Neural progenitor cell (in vitro differentiated cells): ENCODE measurements at regions not wholly inside any gene's neighbourhood (a gene's known extent, or its start where the extent isn't known, plus 50 kb on each side); places are given as distances from the start of the nearest gene placed in this dataset.

Source experiments
- DNase-seq: peaks from one replicate; pipeline ENCODE4 v3.0.0-alpha.2; 2016; ENCODE audit warnings: low spot score
- H2AFZ ChIP-seq: fragments of 200-600 bp; sonication (generic); replicated peaks from 2 replicates; pipeline ENCODE4 v1.6.1; 2016; ENCODE audit warnings: antibody characterized with exemption
- H3F3A ChIP-seq: fragments of 200-600 bp; sonication (generic); 2 replicates; pipeline ENCODE4 v1.6.1; 2016; ENCODE audit warnings: antibody characterized with exemption, low read depth
- H3K27ac ChIP-seq: fragments of 200-600 bp; sonication (generic); 2 replicates; pipeline ENCODE4 v1.5.1; 2016; ENCODE audit warnings: mild to moderate bottlenecking
- H3K27me3 ChIP-seq: fragments of 200-600 bp; sonication (generic); 2 replicates; pipeline ENCODE4 v1.6.1; 2016; ENCODE audit warnings: mild to moderate bottlenecking, moderate library complexity
- H3K36me3 ChIP-seq: fragments of 200-600 bp; sonication (generic); 2 replicates; pipeline ENCODE4 v1.5.1; 2016
- H3K4me1 ChIP-seq: fragments of 200-600 bp; sonication (generic); 2 replicates; pipeline ENCODE4 v1.6.1; 2016; ENCODE audit warnings: mixed run types
- H3K4me2 ChIP-seq: fragments of 200-600 bp; sonication (generic); 2 replicates; pipeline ENCODE4 v1.6.1; 2016
- H3K4me3 ChIP-seq: fragments of 200-600 bp; sonication (generic); 2 replicates; pipeline ENCODE4 v1.5.1; 2016
- H3K79me2 ChIP-seq: fragments of 200-600 bp; sonication (generic); 2 replicates; pipeline ENCODE4 v1.6.1; 2016; ENCODE audit warnings: low read depth
- H3K9ac ChIP-seq: fragments of 200-600 bp; sonication (generic); 2 replicates; pipeline ENCODE4 v1.6.1; 2016
- H3K9me3 ChIP-seq: fragments of 200-600 bp; sonication (generic); 2 replicates; pipeline ENCODE4 v1.5.1; 2016; ENCODE audit warnings: low read depth
- H4K20me1 ChIP-seq: fragments of 200-600 bp; sonication (generic); 2 replicates; pipeline ENCODE4 v1.6.1; 2016; ENCODE audit warnings: low read depth
- H3K27ac Mint-ChIP-seq: 3 replicates; pipeline ENCODE4 v1.8.0; 2021; ENCODE audit warnings: mixed read lengths
- H3K27me3 Mint-ChIP-seq: 2 replicates; pipeline ENCODE4 v1.8.0; 2022; ENCODE audit warnings: low read depth, mild to moderate bottlenecking, inconsistent platforms, moderate library complexity, mixed read lengths; ENCODE audit not compliant: insufficient read depth
- H3K36me3 Mint-ChIP-seq: 3 replicates; pipeline ENCODE4 v1.8.0; 2021; ENCODE audit warnings: mixed read lengths
- H3K4me1 Mint-ChIP-seq: 3 replicates; pipeline ENCODE4 v1.8.0; 2021; ENCODE audit warnings: mixed read lengths
- H3K4me3 Mint-ChIP-seq: 3 replicates; pipeline ENCODE4 v1.8.0; 2021; ENCODE audit warnings: mild to moderate bottlenecking, moderate library complexity, mixed read lengths
- H3K9me3 Mint-ChIP-seq: 3 replicates; pipeline ENCODE4 v1.8.0; 2020; ENCODE audit warnings: mixed read lengths
- EZH2 ChIP-seq: fragments of 200-600 bp; sonication (generic); IDR thresholded peaks from 2 replicates; pipeline ENCODE4 v1.6.1; 2017; ENCODE audit warnings: antibody characterized with exemption, mild to moderate bottlenecking, moderate library complexity
- EZH2phosphoT487 ChIP-seq: fragments of 200-600 bp; sonication (generic); IDR thresholded peaks from 2 replicates; pipeline ENCODE4 v1.6.1; 2017; ENCODE audit warnings: antibody characterized with exemption
- TF ChIP-seq, protein P1 (sequence below): fragments of 200-600 bp; sonication (generic); IDR thresholded peaks from 2 replicates; pipeline ENCODE4 v1.5.1; 2017; ENCODE audit warnings: antibody characterized with exemption, mild to moderate bottlenecking

GRCh38 chr3:96416549-96417255, 397.7 kb upstream of the EPHA6 start:
- Histone ChIP-seq H3K36me3 (no peaks in the 10 kb centered on the region), H3K9ac (no peak overlapping the region), H3K9me3 (no peaks in the 10 kb centered on the region), H2AFZ (no peak overlapping the region), H4K20me1 (no peaks in the 10 kb centered on the region), H3F3A (no peaks in the 10 kb centered on the region), H3K4me2 (no peak overlapping the region), H3K4me3 (no peak overlapping the region), H3K4me1 (no peaks in the 10 kb centered on the region), H3K27me3 (no peaks in the 10 kb centered on the region), H3K27ac (no peak overlapping the region), H3K79me2 (no peaks in the 10 kb centered on the region)
- H3K27ac Mint-ChIP-seq = no peak overlapping the region
- H3K36me3 Mint-ChIP-seq = no peaks in the 10 kb centered on the region
- no peak overlapping the region for H3K4me3 Mint-ChIP-seq
- no peak for DNase-seq
- TF ChIP-seq EZH2 = no peak
- TF ChIP-seq, protein P1, sequence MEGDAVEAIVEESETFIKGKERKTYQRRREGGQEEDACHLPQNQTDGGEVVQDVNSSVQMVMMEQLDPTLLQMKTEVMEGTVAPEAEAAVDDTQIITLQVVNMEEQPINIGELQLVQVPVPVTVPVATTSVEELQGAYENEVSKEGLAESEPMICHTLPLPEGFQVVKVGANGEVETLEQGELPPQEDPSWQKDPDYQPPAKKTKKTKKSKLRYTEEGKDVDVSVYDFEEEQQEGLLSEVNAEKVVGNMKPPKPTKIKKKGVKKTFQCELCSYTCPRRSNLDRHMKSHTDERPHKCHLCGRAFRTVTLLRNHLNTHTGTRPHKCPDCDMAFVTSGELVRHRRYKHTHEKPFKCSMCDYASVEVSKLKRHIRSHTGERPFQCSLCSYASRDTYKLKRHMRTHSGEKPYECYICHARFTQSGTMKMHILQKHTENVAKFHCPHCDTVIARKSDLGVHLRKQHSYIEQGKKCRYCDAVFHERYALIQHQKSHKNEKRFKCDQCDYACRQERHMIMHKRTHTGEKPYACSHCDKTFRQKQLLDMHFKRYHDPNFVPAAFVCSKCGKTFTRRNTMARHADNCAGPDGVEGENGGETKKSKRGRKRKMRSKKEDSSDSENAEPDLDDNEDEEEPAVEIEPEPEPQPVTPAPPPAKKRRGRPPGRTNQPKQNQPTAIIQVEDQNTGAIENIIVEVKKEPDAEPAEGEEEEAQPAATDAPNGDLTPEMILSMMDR = no peak
- no peak for TF ChIP-seq EZH2phosphoT487
- no peaks in the 10 kb centered on the region for H3K9me3 Mint-ChIP-seq
- no peaks in the 10 kb centered on the region for H3K27me3 Mint-ChIP-seq
- peaks cover 5% of the 10 kb centered on the region for H3K4me1 Mint-ChIP-seq

GRCh38 chr3:96428097-96428496, 386.3 kb upstream of the EPHA6 start:
- H3F3A ChIP-seq = no peaks in the 10 kb centered on the region
- no peaks in the 10 kb centered on the region for H3K27me3 ChIP-seq
- H3K9me3 ChIP-seq = no peaks in the 10 kb centered on the region
- TF ChIP-seq EZH2 = no peak
- TF ChIP-seq EZH2phosphoT487 = no peak
- TF ChIP-seq, protein P1 = no peak
- no peaks in the 10 kb centered on the region for H3K36me3 ChIP-seq
- no peaks in the 10 kb centered on the region for H3K4me1 ChIP-seq
- no peaks in the 10 kb centered on the region for H4K20me1 ChIP-seq
- H3K4me3 ChIP-seq = no peak overlapping the region
- no peaks in the 10 kb centered on the region for H3K79me2 ChIP-seq
- no peaks in the 10 kb centered on the region for H3K9me3 Mint-ChIP-seq
- no peak for DNase-seq
- H3K27ac ChIP-seq = no peak overlapping the region
- no peaks in the 10 kb centered on the region for H3K27me3 Mint-ChIP-seq
- H3K4me2 ChIP-seq = no peak overlapping the region
- no peak overlapping the region for H2AFZ ChIP-seq
- H3K4me1 Mint-ChIP-seq = no peaks in the 10 kb centered on the region
- no peak overlapping the region for H3K27ac Mint-ChIP-seq
- H3K9ac ChIP-seq = no peak overlapping the region
- no peak overlapping the region for H3K4me3 Mint-ChIP-seq
- no peaks in the 10 kb centered on the region for H3K36me3 Mint-ChIP-seq

- H3F3A ChIP-seq = no peaks in the 10 kb centered on the region
- H3K27ac Mint-ChIP-seq = no peak overlapping the region
- H4K20me1 ChIP-seq = no peaks in the 10 kb centered on the region
- H3K9ac ChIP-seq = no peak overlapping the region
- no peaks in the 10 kb centered on the region for H3K4me1 Mint-ChIP-seq
- no peak for TF ChIP-seq EZH2
- no peak for TF ChIP-seq EZH2phosphoT487
- TF ChIP-seq, protein P1 = no peak
- no peak overlapping the region for H3K27ac ChIP-seq
- H3K4me3 Mint-ChIP-seq = no peak overlapping the region
- no peak overlapping the region for H3K4me2 ChIP-seq
- no peaks in the 10 kb centered on the region for H3K36me3 ChIP-seq
- no peak overlapping the region for H2AFZ ChIP-seq
- no peaks in the 10 kb centered on the region for H3K36me3 Mint-ChIP-seq
- H3K27me3 ChIP-seq = no peaks in the 10 kb centered on the region
- no peaks in the 10 kb centered on the region for H3K4me1 ChIP-seq
- no peaks in the 10 kb centered on the region for H3K27me3 Mint-ChIP-seq
- H3K79me2 ChIP-seq = no peaks in the 10 kb centered on the region
- no peaks in the 10 kb centered on the region for H3K9me3 ChIP-seq
- no peak for DNase-seq
- no peak overlapping the region for H3K4me3 ChIP-seq
- H3K9me3 Mint-ChIP-seq = no peaks in the 10 kb centered on the region
These were observed 384.3 kb upstream of the EPHA6 start for GRCh38 chr3:96430079-96430478.
